IPS-NIHi11 (cell line): ENCODE measurements at regions not wholly inside any gene's neighbourhood (a gene's known extent, or its start where the extent isn't known, plus 50 kb on each side); places are given as distances from the start of the nearest gene placed in this dataset.
"Not testable (repeated sequence)": the region's sequence is repeated elsewhere in the genome, so short reads cannot be mapped to it uniquely, and the experiment has no call there.

Experiments
- DNase-seq: peaks from one replicate; pipeline ENCODE4 v3.0.0; 2012; ENCODE audit warnings: mixed read lengths, low spot score

GRCh38 chr14:30069536-30069935 is 141.9 kb upstream of the PRKD1 start:
- no peak for DNase-seq

- not testable (repeated sequence) for DNase-seq
These were observed 144.8 kb upstream of the PRKD1 start for GRCh38 chr14:30072454-30072853.

GRCh38 chr14:30077946-30078345 is 150.3 kb upstream of the PRKD1 start:
- DNase-seq: no peak

GRCh38 chr14:30078811-30079402 is 151.3 kb upstream of the PRKD1 start:
- DNase-seq: no peak

- no peak for DNase-seq
These were observed 154.8 kb upstream of the PRKD1 start for GRCh38 chr14:30082486-30082885.

GRCh38 chr14:30084811-30085210 is 157.2 kb upstream of the PRKD1 start:
- no peak for DNase-seq

- DNase-seq: no peak
These were observed 158.3 kb upstream of the PRKD1 start for GRCh38 chr14:30085943-30086342.

- no peak for DNase-seq
These were observed 161.0 kb upstream of the PRKD1 start for GRCh38 chr14:30088620-30089019.

- DNase-seq: no peak
These were observed 181.5 kb upstream of the PRKD1 start for GRCh38 chr14:30108975-30109700.

GRCh38 chr14:30114051-30114450 is 186.4 kb upstream of the PRKD1 start:
- DNase-seq: no peak

- peak; percentile 13 for DNase-seq
These were observed 188.1 kb upstream of the PRKD1 start for GRCh38 chr14:30115756-30116155.

GRCh38 chr14:30118992-30119640 is 191.5 kb upstream of the PRKD1 start:
- no peak for DNase-seq

- no peak for DNase-seq
These were observed 197.8 kb upstream of the PRKD1 start for GRCh38 chr14:30125322-30125979.

- no peak for DNase-seq
These were observed 202.2 kb upstream of the PRKD1 start for GRCh38 chr14:30129807-30130206.

- no peak for DNase-seq
These were observed 204.0 kb upstream of the PRKD1 start for GRCh38 chr14:30131581-30132097.

GRCh38 chr14:30132196-30132595 is 204.5 kb upstream of the PRKD1 start:
- no peak for DNase-seq

- no peak for DNase-seq
These were observed 207.3 kb upstream of the PRKD1 start for GRCh38 chr14:30134936-30135335.

GRCh38 chr14:30138567-30138966 is 210.9 kb upstream of the PRKD1 start:
- no peak for DNase-seq

- no peak for DNase-seq
These were observed 214.6 kb upstream of the PRKD1 start for GRCh38 chr14:30142216-30142615.

GRCh38 chr14:30143627-30144026 is 216.0 kb upstream of the PRKD1 start:
- DNase-seq: no peak

- DNase-seq: no peak
These were observed 226.1 kb upstream of the PRKD1 start for GRCh38 chr14:30153717-30154116.

GRCh38 chr14:30156571-30156970 is 228.9 kb upstream of the PRKD1 start:
- DNase-seq: no peak

- peak; percentile 9 for DNase-seq
These were observed 230.7 kb upstream of the PRKD1 start for GRCh38 chr14:30158299-30158698.
